ENCODE measurements at regions not wholly inside any gene's neighbourhood (a gene's known extent, or its start where the extent isn't known, plus 50 kb on each side); places are given as distances from the start of the nearest gene placed in this dataset.

GRCh38 chr2:59732871-59733566, 820.4 kb downstream of the BCL11A start:
- TF ChIP-seq YY1 (IDR thresholded peaks at IDR 0.05; ENCODE audit: insufficient read depth, insufficient read length) = no peak
- no peak for TF ChIP-seq SUZ12 (IDR thresholded peaks at IDR 0.05; ENCODE audit: extremely low read depth, insufficient read depth, insufficient read length)
- no peak for TF ChIP-seq ZNF274 (IDR thresholded peaks at IDR 0.05; ENCODE audit: low read depth, low read length)
- no peaks in the 10 kb centered on the region for H3K4me1 ChIP-seq (ENCODE audit: insufficient read depth, insufficient read length)
- no peaks in the 10 kb centered on the region for H3K36me3 ChIP-seq (ENCODE audit: insufficient read depth, insufficient read length, low read length)
- DNase-seq (ENCODE audit: low read depth, low spot score) = no peak
- no peaks in the 10 kb centered on the region for H3K27me3 ChIP-seq (ENCODE audit: insufficient read depth, insufficient read length)
- no peaks in the 10 kb centered on the region for H3K9me3 ChIP-seq (ENCODE audit: insufficient read depth, low read length)
- H3K4me3 ChIP-seq (ENCODE audit: insufficient read length, low read depth) = no peak overlapping the region
- no peak overlapping the region for H3K9ac ChIP-seq (ENCODE audit: insufficient read length, low read depth)

- no peaks in the 10 kb centered on the region for H3K4me1 ChIP-seq (ENCODE audit: insufficient read depth, insufficient read length)
- no peak overlapping the region for H3K9ac ChIP-seq (ENCODE audit: insufficient read length, low read depth)
- no peak for TF ChIP-seq YY1 (IDR thresholded peaks at IDR 0.05; ENCODE audit: insufficient read depth, insufficient read length)
- no peak for TF ChIP-seq ZNF274 (IDR thresholded peaks at IDR 0.05; ENCODE audit: low read depth, low read length)
- H3K4me3 ChIP-seq (ENCODE audit: insufficient read length, low read depth) = no peak overlapping the region
- DNase-seq (ENCODE audit: low read depth, low spot score) = no peak
- H3K36me3 ChIP-seq (ENCODE audit: insufficient read depth, insufficient read length, low read length) = no peaks in the 10 kb centered on the region
- no peaks in the 10 kb centered on the region for H3K27me3 ChIP-seq (ENCODE audit: insufficient read depth, insufficient read length)
- H3K9me3 ChIP-seq (ENCODE audit: insufficient read depth, low read length) = no peaks in the 10 kb centered on the region
Observed at GRCh38 chr2:59727121-59727590, 826.3 kb downstream of the BCL11A start.

- H3K36me3 ChIP-seq (ENCODE audit: insufficient read depth, insufficient read length, low read length) = no peaks in the 10 kb centered on the region
- no peak for TF ChIP-seq SUZ12 (IDR thresholded peaks at IDR 0.05; ENCODE audit: extremely low read depth, insufficient read depth, insufficient read length)
- no peak for TF ChIP-seq YY1 (IDR thresholded peaks at IDR 0.05; ENCODE audit: insufficient read depth, insufficient read length)
- no peak for TF ChIP-seq ZNF274 (IDR thresholded peaks at IDR 0.05; ENCODE audit: low read depth, low read length)
- H3K4me1 ChIP-seq (ENCODE audit: insufficient read depth, insufficient read length) = no peaks in the 10 kb centered on the region
- no peaks in the 10 kb centered on the region for H3K27me3 ChIP-seq (ENCODE audit: insufficient read depth, insufficient read length)
- DNase-seq (ENCODE audit: low read depth, low spot score) = no peak
- no peak overlapping the region for H3K4me3 ChIP-seq (ENCODE audit: insufficient read length, low read depth)
- H3K9ac ChIP-seq (ENCODE audit: insufficient read length, low read depth) = no peak overlapping the region
- H3K9me3 ChIP-seq (ENCODE audit: insufficient read depth, low read length) = no peaks in the 10 kb centered on the region
Observed at GRCh38 chr2:59726228-59727120, 827.0 kb downstream of the BCL11A start.

- Histone ChIP-seq H3K4me3 (ENCODE audit: insufficient read length, low read depth) (no peak overlapping the region), H3K9me3 (ENCODE audit: insufficient read depth, low read length) (no peaks in the 10 kb centered on the region), H3K27me3 (ENCODE audit: insufficient read depth, insufficient read length) (no peaks in the 10 kb centered on the region), H3K9ac (ENCODE audit: insufficient read length, low read depth) (no peak overlapping the region), H3K36me3 (ENCODE audit: insufficient read depth, insufficient read length, low read length) (no peaks in the 10 kb centered on the region), H3K4me1 (ENCODE audit: insufficient read depth, insufficient read length) (no peaks in the 10 kb centered on the region)
- TF ChIP-seq YY1 (IDR thresholded peaks at IDR 0.05; ENCODE audit: insufficient read depth, insufficient read length) = no peak
- TF ChIP-seq SUZ12 (IDR thresholded peaks at IDR 0.05; ENCODE audit: extremely low read depth, insufficient read depth, insufficient read length) = no peak
- no peak for TF ChIP-seq ZNF274 (IDR thresholded peaks at IDR 0.05; ENCODE audit: low read depth, low read length)
- DNase-seq (ENCODE audit: low read depth, low spot score) = no peak
Observed at GRCh38 chr2:59724746-59725145, 828.7 kb downstream of the BCL11A start.

- H3K4me1 ChIP-seq (ENCODE audit: insufficient read depth, insufficient read length) = no peaks in the 10 kb centered on the region
- H3K9ac ChIP-seq (ENCODE audit: insufficient read length, low read depth) = no peak overlapping the region
- H3K4me3 ChIP-seq (ENCODE audit: insufficient read length, low read depth) = no peak overlapping the region
- no peaks in the 10 kb centered on the region for H3K9me3 ChIP-seq (ENCODE audit: insufficient read depth, low read length)
- no peaks in the 10 kb centered on the region for H3K27me3 ChIP-seq (ENCODE audit: insufficient read depth, insufficient read length)
- H3K36me3 ChIP-seq (ENCODE audit: insufficient read depth, insufficient read length, low read length) = no peaks in the 10 kb centered on the region
- no peak for DNase-seq (ENCODE audit: low read depth, low spot score)
- TF ChIP-seq ZNF274 (IDR thresholded peaks at IDR 0.05; ENCODE audit: low read depth, low read length) = no peak
- no peak for TF ChIP-seq YY1 (IDR thresholded peaks at IDR 0.05; ENCODE audit: insufficient read depth, insufficient read length)
Observed at GRCh38 chr2:59720296-59720866, 833.1 kb downstream of the BCL11A start.

- DNase-seq (ENCODE audit: low read depth, low spot score) = no peak
- H3K27me3 ChIP-seq (ENCODE audit: insufficient read depth, insufficient read length) = no peaks in the 10 kb centered on the region
- no peaks in the 10 kb centered on the region for H3K36me3 ChIP-seq (ENCODE audit: insufficient read depth, insufficient read length, low read length)
- H3K4me1 ChIP-seq (ENCODE audit: insufficient read depth, insufficient read length) = no peaks in the 10 kb centered on the region
- no peak for TF ChIP-seq SUZ12 (IDR thresholded peaks at IDR 0.05; ENCODE audit: extremely low read depth, insufficient read depth, insufficient read length)
- TF ChIP-seq YY1 (IDR thresholded peaks at IDR 0.05; ENCODE audit: insufficient read depth, insufficient read length) = no peak
- no peak for TF ChIP-seq ZNF274 (IDR thresholded peaks at IDR 0.05; ENCODE audit: low read depth, low read length)
- no peaks in the 10 kb centered on the region for H3K9me3 ChIP-seq (ENCODE audit: insufficient read depth, low read length)
- H3K4me3 ChIP-seq (ENCODE audit: insufficient read length, low read depth) = no peak overlapping the region
- no peak overlapping the region for H3K9ac ChIP-seq (ENCODE audit: insufficient read length, low read depth)
Observed at GRCh38 chr2:59713577-59713976, 839.9 kb downstream of the BCL11A start.

GRCh38 chr2:59711121-59711520, 842.3 kb downstream of the BCL11A start:
- TF ChIP-seq YY1 (IDR thresholded peaks at IDR 0.05; ENCODE audit: insufficient read depth, insufficient read length) = no peak
- no peak for TF ChIP-seq ZNF274 (IDR thresholded peaks at IDR 0.05; ENCODE audit: low read depth, low read length)
- no peak for TF ChIP-seq SUZ12 (IDR thresholded peaks at IDR 0.05; ENCODE audit: extremely low read depth, insufficient read depth, insufficient read length)
- Histone ChIP-seq H3K9ac (ENCODE audit: insufficient read length, low read depth) (no peak overlapping the region), H3K27me3 (ENCODE audit: insufficient read depth, insufficient read length) (no peaks in the 10 kb centered on the region), H3K4me3 (ENCODE audit: insufficient read length, low read depth) (no peak overlapping the region), H3K4me1 (ENCODE audit: insufficient read depth, insufficient read length) (no peaks in the 10 kb centered on the region), H3K9me3 (ENCODE audit: insufficient read depth, low read length) (no peaks in the 10 kb centered on the region), H3K36me3 (ENCODE audit: insufficient read depth, insufficient read length, low read length) (no peaks in the 10 kb centered on the region)
- no peak for DNase-seq (ENCODE audit: low read depth, low spot score)
